HG02623 (cell line): ENCODE measurements at regions not wholly inside any gene's neighbourhood (a gene's known extent, or its start where the extent isn't known, plus 50 kb on each side); places are given as distances from the start of the nearest gene placed in this dataset.
"Not testable (repeated sequence)": the region's sequence is repeated elsewhere in the genome, so short reads cannot be mapped to it uniquely, and the experiment has no call there.

Experiments used
- ATAC-seq: cut with Tn5 transposase; IDR thresholded peaks from one replicate; pipeline ENCODE4 v1.9.1; 2021; ENCODE audit warnings: moderate library complexity; ENCODE audit not compliant: unreplicated experiment

- ATAC-seq = no peak
These were observed 157.7 kb upstream of the KITLG start for GRCh38 chr12:88737838-88738472.

DNA sequence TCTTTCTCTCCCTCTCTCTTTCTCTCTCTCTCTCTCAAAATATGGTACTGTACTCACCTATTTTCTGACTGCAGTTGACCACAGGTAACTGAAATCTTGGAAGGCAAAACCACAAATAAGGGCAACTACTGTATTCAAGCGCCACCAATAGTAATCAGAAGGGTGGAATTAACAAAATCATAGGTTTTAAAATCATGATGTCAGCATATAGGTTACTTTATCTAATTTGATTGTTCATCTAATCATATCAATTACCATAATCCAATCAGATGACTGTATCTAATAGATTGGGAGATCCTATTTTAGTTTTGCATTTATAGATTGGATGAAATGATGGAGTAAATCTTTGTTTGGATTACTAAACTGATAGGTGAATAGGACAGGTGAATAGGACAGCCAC lies 155.8 kb upstream of the KITLG start:
- no peak for ATAC-seq

DNA sequence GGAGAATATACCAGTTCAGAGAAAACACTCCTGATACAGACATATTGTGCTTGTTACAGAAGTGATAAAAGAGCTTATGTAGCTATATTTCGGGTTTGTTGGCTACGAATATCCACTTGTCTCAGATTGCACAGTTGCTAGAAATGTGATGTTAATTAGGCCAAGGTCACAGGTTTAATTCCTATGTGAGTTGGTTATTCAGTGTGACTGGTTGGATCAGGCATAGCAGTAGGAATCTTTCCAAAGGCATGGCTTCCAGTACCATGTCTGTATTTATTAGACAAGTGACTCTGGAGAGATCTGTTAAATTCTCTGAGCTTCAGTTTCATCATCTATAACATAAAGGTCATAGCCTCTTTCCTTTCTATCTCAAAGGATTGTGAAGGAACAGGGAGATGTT lies 152.7 kb upstream of the KITLG start:
- no peak for ATAC-seq

DNA sequence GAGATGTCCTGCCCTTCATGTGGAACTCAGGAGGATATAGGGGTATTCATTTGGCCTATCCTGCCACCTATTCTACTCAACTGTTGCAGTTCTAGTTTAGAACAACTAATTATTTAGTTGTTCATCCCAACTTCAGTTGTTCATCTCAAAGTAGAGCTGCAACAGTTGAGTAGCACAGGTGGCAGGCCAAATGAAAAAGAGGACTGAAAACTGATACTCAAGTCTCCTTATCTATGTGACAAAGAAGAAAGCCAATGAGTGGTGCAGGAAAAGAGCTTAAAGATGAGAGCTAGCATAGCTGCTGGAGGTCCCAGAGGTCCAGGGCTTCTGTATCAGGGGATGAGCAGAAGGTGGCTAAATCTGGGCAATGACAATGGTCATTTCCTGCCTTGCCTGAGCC lies 148.9 kb upstream of the KITLG start:
- no peak for ATAC-seq

DNA sequence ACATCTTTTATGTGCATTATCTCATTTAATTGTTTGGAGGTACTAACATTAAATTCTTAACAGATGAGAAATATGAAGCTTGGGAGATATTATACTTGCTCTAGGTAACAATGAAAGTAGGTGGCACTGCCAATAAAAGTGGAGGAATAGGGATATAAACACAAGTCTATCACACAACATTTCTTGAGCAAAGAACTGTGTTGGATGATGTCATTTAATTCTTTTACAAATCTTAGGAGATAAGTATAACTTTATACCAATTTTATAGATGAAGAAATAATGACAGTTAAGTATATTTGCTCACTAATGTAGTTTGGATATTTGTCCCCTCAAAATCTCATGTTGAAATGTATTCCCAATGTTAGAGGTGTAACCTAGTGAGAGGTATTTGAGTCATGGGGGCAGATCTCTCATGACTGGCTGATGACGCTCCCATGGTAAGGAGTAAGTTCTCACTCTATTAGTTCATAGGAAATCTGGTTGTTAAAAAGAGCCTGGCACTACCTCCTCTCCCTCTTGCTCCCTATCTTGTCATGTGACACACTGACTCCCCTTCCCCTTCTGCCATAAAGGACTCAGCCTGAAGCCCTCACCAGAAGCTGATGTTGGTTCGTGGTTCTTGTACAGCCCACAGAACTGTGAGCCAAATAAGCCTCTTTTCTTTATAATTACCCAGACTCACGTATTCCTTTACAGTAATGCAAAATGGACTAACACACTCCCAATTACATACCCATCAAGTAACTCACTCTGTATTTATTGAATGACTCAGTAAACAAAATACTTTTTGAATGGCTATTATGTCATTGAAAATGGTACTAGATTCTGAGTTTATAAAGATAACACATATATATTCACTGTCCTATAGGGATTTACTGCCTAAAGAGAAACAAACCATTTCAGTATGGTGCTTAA lies 146.8 kb upstream of the KITLG start:
- ATAC-seq = no peak

DNA sequence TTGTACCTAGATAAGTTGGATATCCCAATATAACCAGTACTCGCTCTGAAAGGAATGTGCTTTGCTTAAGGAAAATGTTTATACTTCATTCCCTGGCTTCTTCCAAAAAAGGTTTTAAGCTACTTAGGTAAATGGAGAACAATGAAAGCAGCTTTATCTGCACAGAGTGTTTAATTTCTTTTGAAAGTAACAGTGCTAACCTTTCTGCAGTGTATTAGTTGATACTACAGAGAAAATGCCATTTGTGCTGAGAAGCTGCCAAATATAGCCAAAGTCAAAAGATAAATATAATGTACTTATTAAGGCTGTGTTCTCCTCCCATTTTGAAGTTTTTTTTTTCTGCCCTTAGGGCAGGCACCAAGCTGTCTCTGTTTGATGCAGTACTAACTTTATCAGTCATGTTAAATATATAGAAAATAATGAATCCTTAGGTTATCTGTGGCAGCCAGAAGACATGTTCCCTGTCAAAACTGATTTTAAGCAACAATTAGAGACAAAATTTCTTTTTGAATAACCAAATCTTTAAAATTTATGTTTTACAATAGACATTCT lies 145.4 kb upstream of the KITLG start:
- no peak for ATAC-seq

DNA sequence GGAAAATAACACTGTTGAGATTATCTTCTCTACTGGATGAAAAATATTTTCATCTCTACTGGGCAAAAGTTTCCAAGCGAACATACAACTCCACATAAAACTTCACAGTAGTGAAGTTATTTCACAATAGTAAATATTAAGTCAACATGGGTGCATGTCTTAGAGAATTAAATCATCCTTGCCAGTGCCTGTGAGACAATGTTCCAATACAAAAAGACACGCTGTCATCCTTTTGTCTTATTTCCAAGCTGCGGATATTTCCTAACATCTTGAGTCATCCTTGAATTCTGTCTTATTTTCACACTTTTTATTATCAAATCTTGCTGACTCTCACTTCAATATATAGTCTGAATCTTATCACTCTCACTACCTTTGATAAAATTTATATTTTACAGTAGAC lies 142.9 kb upstream of the KITLG start:
- ATAC-seq = no peak

DNA sequence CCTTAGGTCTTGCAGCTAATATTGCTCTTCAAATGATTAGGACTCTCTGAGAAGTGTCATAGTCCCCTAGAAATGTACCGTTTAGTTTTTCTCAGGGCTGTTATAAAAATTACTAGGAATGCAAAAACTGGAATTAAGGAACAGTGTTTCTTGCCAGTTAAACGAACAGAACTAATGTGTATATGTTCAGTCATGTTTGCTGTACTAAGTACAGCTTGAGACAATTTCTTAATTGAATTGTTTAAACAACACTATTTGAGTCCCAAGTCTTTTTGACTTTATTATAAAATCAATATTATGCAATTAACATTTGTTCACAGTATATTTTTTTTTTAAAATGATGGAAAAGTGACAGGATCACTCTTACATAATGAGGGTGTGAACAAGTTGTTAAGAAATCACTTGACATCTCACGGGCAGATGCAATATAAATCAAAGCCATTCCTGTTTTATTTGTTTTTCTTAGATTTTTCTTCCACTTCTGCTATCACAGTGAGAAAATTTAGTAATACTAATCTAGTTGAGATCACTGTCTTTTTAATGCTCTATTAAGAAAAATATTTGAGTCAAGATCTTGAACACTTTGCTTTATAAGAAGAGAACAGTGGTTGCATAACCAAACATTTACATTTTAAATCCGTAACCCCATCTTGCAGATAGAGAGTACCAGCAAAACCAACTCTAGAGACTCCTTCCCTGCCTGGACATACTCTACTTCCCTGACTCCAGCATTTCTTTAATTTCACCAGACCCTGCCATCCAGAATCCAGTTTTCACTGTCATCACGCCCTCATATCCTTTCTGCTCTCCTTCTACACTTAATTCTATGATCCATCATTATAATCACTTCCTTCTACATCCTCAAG lies 140.7 kb upstream of the KITLG start:
- no peak for ATAC-seq

DNA sequence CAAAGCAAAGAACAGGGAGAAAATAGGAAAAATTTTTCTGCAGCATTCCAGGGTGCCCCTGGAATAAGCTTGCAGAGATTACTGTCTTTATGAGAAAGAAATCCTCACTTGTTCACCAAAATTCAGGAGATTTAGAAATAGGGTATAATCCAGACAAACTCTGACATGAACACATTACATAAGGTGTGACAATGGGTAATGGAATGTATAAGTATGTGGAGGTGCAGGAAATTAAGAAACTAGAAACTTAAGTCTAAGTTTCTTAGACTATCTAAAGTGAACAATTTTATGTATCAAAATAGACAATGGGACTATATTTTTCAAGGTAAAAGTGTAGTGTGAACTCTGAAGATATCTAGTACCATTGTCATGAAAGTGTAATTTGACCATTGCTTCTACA lies 140.0 kb upstream of the KITLG start:
- no peak for ATAC-seq

DNA sequence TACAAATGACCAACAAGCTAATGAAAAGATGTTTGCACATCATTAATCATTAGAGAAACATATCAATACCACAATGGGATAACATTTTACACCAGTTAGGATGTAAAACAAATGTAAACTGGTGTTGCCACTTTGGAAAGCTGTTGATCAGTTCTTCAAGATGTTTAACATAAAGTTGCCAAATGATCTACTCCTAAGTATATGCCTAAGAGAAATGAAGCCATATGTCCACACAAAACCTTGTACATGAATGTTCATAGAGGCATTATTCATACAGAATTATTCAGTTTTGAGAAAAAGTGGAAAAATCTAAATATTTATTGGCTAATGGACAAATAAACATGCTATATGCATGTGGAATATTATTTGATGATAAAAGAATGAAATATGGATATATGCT lies 136.9 kb upstream of the KITLG start:
- no peak for ATAC-seq

DNA sequence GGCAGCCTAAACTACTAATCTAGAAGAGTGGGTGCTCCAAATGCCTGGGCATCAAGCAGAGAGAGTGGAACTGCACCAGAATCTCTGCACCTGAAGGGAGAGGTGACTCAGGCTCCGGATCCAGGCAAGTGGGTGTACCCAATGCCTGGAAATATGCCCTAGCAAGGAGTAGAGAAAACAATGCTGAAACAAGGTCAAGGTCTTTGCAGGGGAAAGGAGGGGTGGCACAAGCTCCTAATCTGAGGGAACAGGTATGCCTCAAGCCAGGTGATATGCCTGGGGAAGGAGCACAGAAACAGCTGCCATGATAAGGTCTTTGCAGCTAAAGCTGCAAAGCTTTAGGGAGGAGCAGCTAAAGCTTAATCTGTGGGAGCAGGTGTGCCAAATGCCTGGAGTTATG lies 136.0 kb upstream of the KITLG start:
- no peak for ATAC-seq

DNA sequence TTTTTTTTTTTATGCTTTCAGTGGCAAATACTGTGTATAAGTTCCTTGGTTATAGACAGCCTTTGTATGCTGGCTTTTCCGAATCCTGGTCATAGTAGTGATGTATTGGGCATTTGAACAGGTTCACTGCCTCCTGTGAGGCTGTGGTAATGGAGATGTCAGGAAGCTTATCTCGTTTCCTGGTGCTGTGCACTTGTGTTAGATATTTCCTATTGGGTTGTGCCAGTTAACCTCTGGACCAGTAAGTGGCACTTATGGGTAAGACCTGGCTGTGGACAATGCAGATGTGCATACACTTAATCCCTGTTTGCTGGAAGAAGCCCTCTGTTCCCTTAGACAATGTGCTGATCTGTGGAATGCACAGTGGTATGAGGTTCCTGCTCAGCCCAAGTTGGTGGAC lies 135.4 kb upstream of the KITLG start:
- no peak for ATAC-seq

DNA sequence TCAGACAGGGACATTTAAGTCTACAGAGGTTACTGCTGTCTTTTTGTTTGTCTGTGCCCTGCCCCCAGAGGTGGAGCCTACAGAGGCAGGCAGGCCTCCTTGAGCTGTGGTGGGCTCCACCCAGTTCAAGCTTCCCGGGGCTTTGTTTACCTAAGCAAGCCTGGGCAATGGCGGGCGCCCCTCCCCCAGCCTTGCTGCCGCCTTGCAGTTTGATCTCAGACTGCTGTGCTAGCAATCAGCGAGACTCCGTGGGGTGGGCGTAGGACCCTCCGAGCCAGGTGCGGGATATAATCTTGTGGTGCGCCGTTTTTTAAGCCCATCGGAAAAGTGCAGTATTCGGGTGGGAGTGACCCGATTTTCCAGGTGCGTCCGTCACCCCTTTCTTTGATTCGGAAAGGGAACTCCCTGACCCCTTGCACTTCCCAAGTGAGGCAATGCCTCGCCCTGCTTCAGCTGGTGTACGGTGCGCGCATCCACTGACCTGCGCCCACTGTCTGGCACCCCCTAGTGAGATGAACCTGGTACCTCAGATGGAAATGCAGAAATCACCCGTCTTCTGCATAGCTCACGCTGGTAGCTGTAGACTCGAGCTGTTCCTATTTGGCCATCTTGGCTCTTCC lies 134.1 kb upstream of the KITLG start:
- not testable (repeated sequence) for ATAC-seq

DNA sequence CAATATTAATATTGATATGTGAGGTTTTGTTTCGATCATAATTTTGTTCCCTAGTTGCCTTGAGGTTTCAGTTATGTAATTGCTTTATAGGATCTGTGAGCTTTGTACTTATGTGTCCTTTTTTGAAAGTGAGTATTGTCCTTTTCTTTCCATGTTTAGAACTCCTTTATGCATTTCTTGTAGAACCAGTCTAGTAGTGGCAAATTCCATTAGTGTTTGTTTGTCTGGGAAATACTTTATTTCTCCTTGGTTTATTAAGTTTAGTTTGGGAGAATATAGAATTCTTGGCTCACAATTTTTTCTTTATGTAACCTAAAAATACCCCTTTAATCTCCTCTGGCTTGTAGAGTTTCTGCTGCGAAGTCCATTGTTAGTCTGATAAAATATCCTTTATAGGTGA lies 127.5 kb upstream of the KITLG start:
- no peak for ATAC-seq

GRCh38 chr12:88706286-88706685 lies 126.0 kb upstream of the KITLG start:
- no peak for ATAC-seq

DNA sequence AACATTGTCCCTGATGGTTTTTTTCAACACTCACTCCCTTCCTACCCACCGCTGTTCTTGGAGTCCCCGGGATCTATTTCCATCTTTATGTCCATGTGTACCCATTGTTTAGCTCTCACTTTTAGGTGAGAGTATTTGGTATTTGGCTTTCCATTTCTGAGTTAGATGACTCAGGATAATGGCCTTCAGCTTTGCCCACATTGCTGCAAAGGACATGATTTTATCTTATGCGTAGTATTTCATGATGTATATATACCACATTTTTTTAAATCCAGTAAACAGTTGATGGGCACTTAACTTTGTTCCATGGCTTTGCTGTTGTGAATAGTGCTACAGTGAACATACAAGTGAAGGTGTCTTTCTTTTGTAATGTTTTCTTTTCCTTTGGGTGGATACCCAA lies 123.5 kb upstream of the KITLG start:
- no peak for ATAC-seq

DNA sequence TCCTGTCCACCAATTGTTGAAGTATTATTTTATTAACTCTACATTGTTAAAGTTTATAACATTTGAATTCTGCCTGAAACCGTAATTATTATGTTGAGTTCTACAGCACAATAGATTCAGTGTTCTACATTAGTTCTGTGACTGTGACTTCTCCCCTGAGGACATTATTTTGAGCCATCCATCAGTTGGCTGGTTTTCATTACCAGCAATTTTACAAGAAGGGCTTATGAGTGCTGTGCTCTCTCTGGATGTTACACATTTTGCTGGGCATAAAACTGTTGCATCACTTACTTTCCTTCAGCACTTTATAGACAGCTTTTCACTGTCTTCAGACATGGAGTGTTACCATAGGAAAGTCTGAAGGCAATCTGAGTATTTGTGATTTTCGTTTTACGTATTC lies 118.2 kb upstream of the KITLG start:
- no peak for ATAC-seq

- ATAC-seq = no peak
These were observed 113.7 kb upstream of the KITLG start for GRCh38 chr12:88693837-88694445.

DNA sequence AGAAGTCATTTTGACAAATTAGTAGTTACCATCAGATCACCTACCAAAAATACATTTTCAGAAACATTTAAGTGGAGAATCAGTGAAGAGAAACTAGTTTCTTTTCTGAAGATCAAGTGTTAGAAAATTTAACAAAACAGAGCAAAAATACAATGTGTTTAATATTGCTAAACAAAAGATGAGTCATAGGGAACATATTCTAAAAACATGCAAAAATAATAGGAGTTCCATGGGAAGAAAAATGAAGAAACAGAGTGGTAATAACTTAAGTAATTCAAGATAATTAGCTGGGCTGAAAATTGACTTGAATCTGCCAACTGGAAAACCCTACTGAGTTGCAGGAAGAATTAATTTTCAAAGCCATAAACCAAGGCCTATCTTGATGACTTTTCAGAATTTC lies 111.5 kb upstream of the KITLG start:
- ATAC-seq = no peak

- ATAC-seq = no peak
These were observed 104.3 kb upstream of the KITLG start for GRCh38 chr12:88684610-88685009.
